ENCODE measurements at regions not wholly inside any gene's neighbourhood (a gene's known extent, or its start where the extent isn't known, plus 50 kb on each side); places are given as distances from the start of the nearest gene placed in this dataset.

DNA sequence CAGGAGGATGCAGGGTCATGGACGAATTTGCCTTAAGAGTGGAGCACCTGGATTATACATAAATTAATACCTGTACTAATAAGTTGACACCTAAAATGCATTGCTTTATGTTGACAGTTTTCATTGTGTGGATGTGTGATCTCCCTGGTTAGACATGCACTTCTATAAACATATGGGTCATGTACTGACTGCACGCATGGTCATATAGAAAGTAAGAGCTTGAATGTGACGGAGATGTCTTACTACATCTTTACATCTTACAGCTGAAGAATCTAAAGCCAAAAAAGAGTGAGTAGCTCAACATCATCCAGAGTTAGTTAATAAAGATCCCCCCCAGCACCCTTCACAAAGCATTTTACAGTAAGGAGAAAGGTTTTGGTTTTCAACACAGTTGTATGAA lies 408.4 kb upstream of the JARID2 start:
- Mint-ChIP-seq H3K27me3 (peaks cover 3% of the 10 kb centered on the region), H3K36me3 (ENCODE audit: insufficient read depth) (no peaks in the 10 kb centered on the region), H3K4me1 (ENCODE audit: low read depth) (peaks cover 17% of the 10 kb centered on the region), H3K27ac (peak overlapping the region; percentile 53), H3K9me3 (ENCODE audit: low read depth) (no peaks in the 10 kb centered on the region), H3K4me3 (ENCODE audit: low read depth) (no peak overlapping the region)
- TF ChIP-seq, protein P1, sequence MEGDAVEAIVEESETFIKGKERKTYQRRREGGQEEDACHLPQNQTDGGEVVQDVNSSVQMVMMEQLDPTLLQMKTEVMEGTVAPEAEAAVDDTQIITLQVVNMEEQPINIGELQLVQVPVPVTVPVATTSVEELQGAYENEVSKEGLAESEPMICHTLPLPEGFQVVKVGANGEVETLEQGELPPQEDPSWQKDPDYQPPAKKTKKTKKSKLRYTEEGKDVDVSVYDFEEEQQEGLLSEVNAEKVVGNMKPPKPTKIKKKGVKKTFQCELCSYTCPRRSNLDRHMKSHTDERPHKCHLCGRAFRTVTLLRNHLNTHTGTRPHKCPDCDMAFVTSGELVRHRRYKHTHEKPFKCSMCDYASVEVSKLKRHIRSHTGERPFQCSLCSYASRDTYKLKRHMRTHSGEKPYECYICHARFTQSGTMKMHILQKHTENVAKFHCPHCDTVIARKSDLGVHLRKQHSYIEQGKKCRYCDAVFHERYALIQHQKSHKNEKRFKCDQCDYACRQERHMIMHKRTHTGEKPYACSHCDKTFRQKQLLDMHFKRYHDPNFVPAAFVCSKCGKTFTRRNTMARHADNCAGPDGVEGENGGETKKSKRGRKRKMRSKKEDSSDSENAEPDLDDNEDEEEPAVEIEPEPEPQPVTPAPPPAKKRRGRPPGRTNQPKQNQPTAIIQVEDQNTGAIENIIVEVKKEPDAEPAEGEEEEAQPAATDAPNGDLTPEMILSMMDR (IDR thresholded peaks at IDR 0.05; ENCODE audit: unreplicated experiment) = no peak
- DNase-seq (ENCODE audit: low spot score, unreplicated experiment) = no peak

DNA sequence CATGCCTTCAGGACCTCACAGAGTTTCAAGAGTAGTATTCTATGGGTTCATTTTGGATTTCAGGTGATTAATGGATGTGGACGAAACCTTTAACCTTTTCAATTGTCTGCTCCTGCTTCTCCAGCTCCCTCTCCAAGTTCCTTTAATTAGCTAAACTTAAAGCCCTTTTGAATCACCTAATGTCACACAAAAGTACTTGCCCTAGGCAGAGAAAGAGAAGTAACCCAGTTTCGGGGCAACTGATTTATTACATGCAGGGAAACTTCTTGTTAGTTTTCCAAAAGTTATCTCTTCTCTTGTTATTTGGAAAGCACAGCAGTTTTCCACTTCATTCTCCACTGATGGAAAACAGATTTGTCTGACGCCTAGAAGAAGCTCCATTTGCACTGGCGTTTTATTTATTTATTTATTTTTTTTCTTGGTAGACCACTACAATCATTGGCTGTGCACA lies 407.7 kb upstream of the JARID2 start:
- TF ChIP-seq, protein P1 (IDR thresholded peaks at IDR 0.05; ENCODE audit: unreplicated experiment) = no peak
- Mint-ChIP-seq H3K9me3 (ENCODE audit: low read depth) (no peaks in the 10 kb centered on the region), H3K36me3 (ENCODE audit: insufficient read depth) (no peaks in the 10 kb centered on the region), H3K27me3 (peaks cover 3% of the 10 kb centered on the region), H3K4me1 (ENCODE audit: low read depth) (peaks cover 17% of the 10 kb centered on the region), H3K4me3 (ENCODE audit: low read depth) (no peak overlapping the region), H3K27ac (no peak overlapping the region)
- no peak for DNase-seq (ENCODE audit: low spot score, unreplicated experiment)

DNA sequence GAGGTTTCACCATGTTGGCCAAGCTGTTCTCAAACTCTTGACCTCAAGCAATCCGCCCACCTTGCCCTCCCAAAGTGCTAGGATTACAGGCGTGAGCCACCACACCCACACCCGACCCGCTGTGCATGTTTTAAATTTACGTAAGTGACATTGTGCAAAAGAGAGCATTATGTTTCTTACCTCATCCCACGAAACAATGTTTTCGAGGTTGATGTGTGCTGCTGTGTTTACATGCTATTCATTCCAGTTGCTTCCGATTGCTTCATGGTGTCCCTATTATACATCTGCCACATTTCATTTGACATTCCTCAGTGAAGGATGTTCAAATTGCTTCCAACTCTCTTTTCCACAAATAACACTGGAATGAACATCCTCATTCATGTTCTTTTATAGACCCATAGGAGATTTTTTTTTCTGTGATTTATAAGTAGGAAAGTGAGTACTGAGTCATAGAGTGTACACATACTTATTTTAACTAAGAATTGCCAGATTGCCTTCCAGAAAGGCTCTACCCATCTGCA lies 403.9 kb upstream of the JARID2 start:
- no peak for DNase-seq (ENCODE audit: low spot score, unreplicated experiment)
- Mint-ChIP-seq H3K4me1 (ENCODE audit: low read depth) (peaks cover 14% of the 10 kb centered on the region), H3K9me3 (ENCODE audit: low read depth) (peaks cover 3% of the 10 kb centered on the region), H3K36me3 (ENCODE audit: insufficient read depth) (peaks cover 1% of the 10 kb centered on the region), H3K27ac (no peak overlapping the region), H3K4me3 (ENCODE audit: low read depth) (no peak overlapping the region), H3K27me3 (peaks cover 6% of the 10 kb centered on the region)
- TF ChIP-seq, protein P1 (IDR thresholded peaks at IDR 0.05; ENCODE audit: unreplicated experiment) = no peak

DNA sequence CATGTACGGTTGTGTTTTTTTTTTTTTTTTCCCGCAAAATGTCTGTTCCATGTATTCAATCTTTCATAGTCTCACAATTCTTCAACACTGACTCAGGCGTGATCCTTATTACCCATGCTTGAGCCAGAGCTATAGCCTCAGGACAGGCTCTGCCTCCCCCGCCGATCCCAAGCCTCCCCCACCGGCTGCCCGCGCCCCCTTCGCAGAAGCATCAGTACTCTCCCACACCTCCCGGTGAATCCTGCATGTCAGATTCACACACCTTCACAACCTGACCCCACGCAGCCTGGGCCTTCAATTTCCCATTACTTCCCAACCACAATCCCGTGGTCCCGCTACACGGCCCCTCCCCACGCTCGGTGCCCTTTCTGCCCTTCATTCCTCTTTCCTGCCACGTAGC lies 401.5 kb upstream of the JARID2 start:
- TF ChIP-seq, protein P1 (IDR thresholded peaks at IDR 0.05; ENCODE audit: unreplicated experiment) = no peak
- peaks cover 3% of the 10 kb centered on the region for H3K27me3 Mint-ChIP-seq
- peaks cover 4% of the 10 kb centered on the region for H3K4me1 Mint-ChIP-seq (ENCODE audit: low read depth)
- no peak overlapping the region for H3K27ac Mint-ChIP-seq
- H3K9me3 Mint-ChIP-seq (ENCODE audit: low read depth) = peaks cover 3% of the 10 kb centered on the region
- DNase-seq (ENCODE audit: low spot score, unreplicated experiment) = no peak
- no peak overlapping the region for H3K4me3 Mint-ChIP-seq (ENCODE audit: low read depth)
- H3K36me3 Mint-ChIP-seq (ENCODE audit: insufficient read depth) = peaks cover 1% of the 10 kb centered on the region

DNA sequence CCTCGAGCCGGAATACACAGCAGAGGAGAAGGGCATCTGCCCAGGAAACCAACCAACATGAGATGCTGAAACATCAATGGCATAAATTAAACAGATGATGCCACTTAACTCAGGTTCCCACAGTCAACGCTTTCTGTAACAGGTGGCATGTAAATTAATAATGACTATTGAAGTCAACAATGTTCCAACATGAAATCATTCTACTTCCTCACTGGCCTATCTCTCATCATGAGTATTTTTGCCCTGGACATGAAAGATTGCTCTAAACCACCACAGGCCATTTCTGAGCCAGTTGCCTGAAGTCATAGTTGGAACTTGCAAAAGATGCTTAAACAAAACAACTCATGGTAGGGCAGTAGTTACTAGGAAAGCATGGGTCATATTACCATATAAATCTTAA lies 397.9 kb upstream of the JARID2 start:
- peaks cover 5% of the 10 kb centered on the region for H3K4me1 Mint-ChIP-seq (ENCODE audit: low read depth)

More for the DNA sequence above, 397.9 kb upstream of the JARID2 start:
- TF ChIP-seq, protein P1 (IDR thresholded peaks at IDR 0.05; ENCODE audit: unreplicated experiment) = no peak
- H3K9me3 Mint-ChIP-seq (ENCODE audit: low read depth) = peaks cover 3% of the 10 kb centered on the region
- H3K4me3 Mint-ChIP-seq (ENCODE audit: low read depth) = no peak overlapping the region
- peaks cover 3% of the 10 kb centered on the region for H3K27me3 Mint-ChIP-seq
- H3K36me3 Mint-ChIP-seq (ENCODE audit: insufficient read depth) = peaks cover 1% of the 10 kb centered on the region
- H3K27ac Mint-ChIP-seq = no peak overlapping the region
- no peak for DNase-seq (ENCODE audit: low spot score, unreplicated experiment)

Data from progenitor cell of endocrine pancreas (in vitro differentiated cells).